SU-DHL-6 (cell line): ENCODE measurements at regions not wholly inside any gene's neighbourhood (a gene's known extent, or its start where the extent isn't known, plus 50 kb on each side); places are given as distances from the start of the nearest gene placed in this dataset.

Experiments
- CTCF ChIP-seq: fragments of 200-600 bp; sonication (generic); IDR thresholded peaks from one replicate; pipeline ENCODE4 v1.5.1; 2017; ENCODE audit warnings: antibody characterized with exemption, mild to moderate bottlenecking, low read length, moderate library complexity; ENCODE audit not compliant: insufficient read depth, poor library complexity, severe bottlenecking
- EZH2phosphoT487 ChIP-seq: fragments of 200-600 bp; sonication (generic), shearing (Covaris generic); conservative IDR thresholded peaks from 2 replicates; pipeline ENCODE4 v1.6.1; 2018; ENCODE audit warnings: mild to moderate bottlenecking, antibody characterized with exemption, low read length, moderate library complexity, mixed read lengths

DNA sequence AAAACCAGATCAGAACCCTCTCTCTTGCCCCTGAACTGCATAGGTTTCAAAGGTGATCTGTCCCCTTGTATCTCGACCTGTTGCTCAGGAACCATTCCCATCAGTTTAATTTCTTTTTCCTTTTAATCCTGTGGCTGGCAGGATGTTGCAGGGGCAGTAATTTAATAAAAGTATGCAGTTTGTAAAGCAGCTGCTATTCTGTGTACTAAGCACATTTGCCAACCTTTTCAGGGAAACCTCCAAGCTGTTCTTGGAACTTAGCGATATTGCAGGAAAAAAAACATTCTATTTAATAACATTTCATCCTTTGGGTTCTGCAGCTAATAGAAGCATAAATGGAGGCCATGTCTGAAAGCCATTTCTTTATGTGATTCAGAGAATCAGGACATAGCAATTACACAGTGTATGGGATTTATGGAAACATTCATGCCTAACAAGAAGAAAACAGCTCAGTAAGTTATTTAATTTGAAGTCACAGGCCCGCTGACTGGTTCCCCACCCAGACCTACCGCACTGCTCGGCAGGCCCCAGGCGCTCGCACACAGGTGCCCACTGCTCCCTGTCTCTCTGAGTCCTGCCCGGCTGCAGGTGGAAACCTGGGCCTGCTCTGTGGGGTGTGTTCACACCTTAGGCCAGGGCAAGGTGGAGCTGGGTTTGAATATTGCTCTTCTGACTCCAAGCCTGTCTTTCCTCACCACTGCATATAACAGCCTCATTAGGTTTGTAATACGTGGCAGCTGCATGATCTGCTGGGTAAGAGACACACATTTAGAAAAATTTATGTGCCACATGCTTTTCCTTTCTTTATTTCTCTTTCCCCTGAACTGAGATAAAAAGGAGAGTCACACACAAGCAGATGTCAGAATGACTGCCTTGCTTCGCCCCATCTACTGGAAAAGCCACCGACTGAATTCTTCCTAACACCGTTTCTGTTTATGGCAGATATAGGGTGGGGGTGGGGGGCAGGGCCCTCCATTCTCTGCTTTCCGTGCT, 119.7 kb downstream of the SLC25A47 start:
- TF ChIP-seq CTCF, result no peak
- no peak for TF ChIP-seq EZH2phosphoT487
